ENCODE measurements at regions not wholly inside any gene's neighbourhood (a gene's known extent, or its start where the extent isn't known, plus 50 kb on each side); places are given as distances from the start of the nearest gene placed in this dataset.

- DNase-seq: no peak
- Histone ChIP-seq H2AFZ (ENCODE audit: low read length) (no peak overlapping the region), H3K9me3 (ENCODE audit: control insufficient read depth, low read depth, low read length) (no peaks in the 10 kb centered on the region), H4K91ac (ENCODE audit: insufficient read length, low read depth, low read length) (no peak overlapping the region), H2BK20ac (ENCODE audit: low read depth, low read length, poor library complexity, severe bottlenecking) (no peak overlapping the region), H3T11ph (ENCODE audit: low read length) (no peak overlapping the region), H3K23me2 (ENCODE audit: insufficient read length, low read depth, low read length, poor library complexity, severe bottlenecking) (no peaks in the 10 kb centered on the region), H3K4me2 (ENCODE audit: insufficient read depth, insufficient read length, low read length) (no peak overlapping the region), H3K27me3 (ENCODE audit: insufficient read depth, low read length) (no peaks in the 10 kb centered on the region), H2BK12ac (ENCODE audit: insufficient read length, low read depth, low read length) (no peak overlapping the region), H3K4me1 (ENCODE audit: insufficient read depth, low read length) (no peaks in the 10 kb centered on the region), H2AK5ac (ENCODE audit: insufficient read length, low read length) (no peak overlapping the region), H4K5ac (ENCODE audit: insufficient read length, low read depth, low read length) (no peak overlapping the region), H4K8ac (replicated peaks; ENCODE audit: insufficient read length, low read depth, low read length) (no peak overlapping the region), H3K4ac (ENCODE audit: low read depth, low read length) (no peak overlapping the region), H2BK15ac (ENCODE audit: low read depth, low read length) (no peak overlapping the region), H3K79me1 (ENCODE audit: insufficient read depth, low read depth, low read length, poor library complexity, severe bottlenecking) (no peaks in the 10 kb centered on the region), H3K79me2 (ENCODE audit: insufficient read depth, low read length) (no peaks in the 10 kb centered on the region), H3K14ac (ENCODE audit: insufficient read depth, low read length) (no peak overlapping the region), H2BK5ac (ENCODE audit: insufficient read length, low read length) (no peak overlapping the region), H3K27ac (ENCODE audit: insufficient read length, low read depth, low read length) (no peak overlapping the region), H3K18ac (ENCODE audit: insufficient read length, low read depth, low read length) (no peak overlapping the region), H2BK120ac (ENCODE audit: low read depth, low read length, poor library complexity, severe bottlenecking) (no peak overlapping the region), H3K9ac (ENCODE audit: extremely low read depth, insufficient read length, low read length) (no peak overlapping the region), H3K23ac (ENCODE audit: insufficient read length, low read depth, low read length) (no peak overlapping the region), H3K56ac (ENCODE audit: insufficient read length, low read depth, low read length) (no peak overlapping the region), H4K20me1 (ENCODE audit: control insufficient read depth, insufficient read depth, insufficient read length) (no peaks in the 10 kb centered on the region)
- Mint-ChIP-seq H3K4me1 (no peaks in the 10 kb centered on the region), H3K9me3 (no peaks in the 10 kb centered on the region), H3K27ac (no peak overlapping the region), H3K27me3 (ENCODE audit: low read depth) (no peaks in the 10 kb centered on the region), H3K4me3 (no peak overlapping the region), H3K36me3 (ENCODE audit: insufficient read depth in 1 of 3, low read depth in 3 of 3) (no peaks in the 10 kb centered on the region)
- TF ChIP-seq, protein P1, sequence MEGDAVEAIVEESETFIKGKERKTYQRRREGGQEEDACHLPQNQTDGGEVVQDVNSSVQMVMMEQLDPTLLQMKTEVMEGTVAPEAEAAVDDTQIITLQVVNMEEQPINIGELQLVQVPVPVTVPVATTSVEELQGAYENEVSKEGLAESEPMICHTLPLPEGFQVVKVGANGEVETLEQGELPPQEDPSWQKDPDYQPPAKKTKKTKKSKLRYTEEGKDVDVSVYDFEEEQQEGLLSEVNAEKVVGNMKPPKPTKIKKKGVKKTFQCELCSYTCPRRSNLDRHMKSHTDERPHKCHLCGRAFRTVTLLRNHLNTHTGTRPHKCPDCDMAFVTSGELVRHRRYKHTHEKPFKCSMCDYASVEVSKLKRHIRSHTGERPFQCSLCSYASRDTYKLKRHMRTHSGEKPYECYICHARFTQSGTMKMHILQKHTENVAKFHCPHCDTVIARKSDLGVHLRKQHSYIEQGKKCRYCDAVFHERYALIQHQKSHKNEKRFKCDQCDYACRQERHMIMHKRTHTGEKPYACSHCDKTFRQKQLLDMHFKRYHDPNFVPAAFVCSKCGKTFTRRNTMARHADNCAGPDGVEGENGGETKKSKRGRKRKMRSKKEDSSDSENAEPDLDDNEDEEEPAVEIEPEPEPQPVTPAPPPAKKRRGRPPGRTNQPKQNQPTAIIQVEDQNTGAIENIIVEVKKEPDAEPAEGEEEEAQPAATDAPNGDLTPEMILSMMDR (conservative IDR thresholded peaks at IDR 0.05): no peak
- WGBS (ENCODE audit: extremely low coverage, insufficient read length, low lambda C conversion rate): no CpG with 5 or more reads among the region's 3 CpGs
Observed at GRCh38 chr12:90710711-90711110, 244.3 kb downstream of the CCER1 start.

Data from H9 (cell line).